SK-N-SH (cell line): ENCODE measurements at regions not wholly inside any gene's neighbourhood (a gene's known extent, or its start where the extent isn't known, plus 50 kb on each side); places are given as distances from the start of the nearest gene placed in this dataset.

ENCODE experiments used
- CTCF ChIA-PET: fragments of 300-600, 350-600 bp; formaldehyde crosslinking; extraction: SDS; loops from one replicate; lab custom pipeline; 2021; lab: Yijun Ruan, JAX
- POLR2A ChIA-PET: fragments of 350-600 bp; sonication (Branson Sonifier 250); formaldehyde crosslinking; extraction: SDS; loops from one replicate; lab custom pipeline; 2020; ENCODE audit warnings: antibody characterized with exemption, inconsistent platforms; lab: Yijun Ruan, JAX
- DNase-seq: peaks from one replicate; pipeline ENCODE4 v3.0.0; 2012
- H2AFZ ChIP-seq: fragments of 200-600 bp; sonication (generic); 2 replicates; pipeline ENCODE4 v1.8.1; 2016; ENCODE audit warnings: antibody characterized with exemption, mild to moderate bottlenecking, low read depth
- H3F3A ChIP-seq: fragments of 200-600 bp; sonication (generic); replicated peaks from 2 replicates; pipeline ENCODE3; 2016; ENCODE audit warnings: antibody characterized with exemption, mild to moderate bottlenecking; ENCODE audit not compliant: insufficient read depth
- H3K27ac ChIP-seq, 2 experiments: fragments of 200-500 bp in 1 of 2; fragments of 200-600 bp in 1 of 2; sonication (Bioruptor generic) in 1 of 2; sonication (generic), shearing (Covaris generic) in 1 of 2; 2 replicates each; pipeline versions ENCODE4 v1.5.1 to v1.6.1; 2014 to 2016; ENCODE audit warnings: low read depth in 2 of 2, inconsistent platforms in 1 of 2, low read length in 1 of 2, mild to moderate bottlenecking in 1 of 2, mixed read lengths in 1 of 2
- H3K27me3 ChIP-seq: fragments of 200-600 bp; sonication (generic), shearing (Covaris generic); 2 replicates; pipeline ENCODE4 v1.6.1; 2016; ENCODE audit warnings: mixed run types; ENCODE audit not compliant: insufficient read depth
- H3K36me3 ChIP-seq, 2 experiments: fragments of 200-500 bp in 1 of 2; fragments of 200-600 bp in 1 of 2; sonication (Bioruptor generic) in 1 of 2; sonication (generic) in 1 of 2; replicated peaks in 1 of 2; 2 replicates each; pipeline versions ENCODE3 to v1.5.1; 2014 to 2016; ENCODE audit warnings: low read length in 1 of 2, mild to moderate bottlenecking in 1 of 2; ENCODE audit not compliant: insufficient read depth in 2 of 2, control insufficient read depth in 1 of 2
- H3K4me1 ChIP-seq, 2 experiments: fragments of 200-500 bp in 1 of 2; fragments of 200-600 bp in 1 of 2; sonication (Bioruptor generic) in 1 of 2; sonication (generic), shearing (Covaris generic) in 1 of 2; 2 replicates each; pipeline versions ENCODE4 v1.5.1 to v1.6.1; 2014 to 2016; ENCODE audit warnings: low read depth in 1 of 2, low read length in 1 of 2, mixed run types in 1 of 2; ENCODE audit not compliant: insufficient read depth in 2 of 2, control insufficient read depth in 1 of 2
- H3K4me2 ChIP-seq: fragments of 200-600 bp; sonication (generic), shearing (Covaris generic); 2 replicates; pipeline ENCODE4 v1.6.1; 2017; ENCODE audit warnings: mixed run types
- H3K4me3 ChIP-seq, 2 experiments: fragments of 200-500 bp in 1 of 2; fragments of 200-600 bp in 1 of 2; sonication (Bioruptor generic) in 1 of 2; sonication (generic), shearing (Covaris generic) in 1 of 2; 2 replicates each; pipeline versions ENCODE4 v1.5.1 to v1.8.1; 2014 to 2016; ENCODE audit warnings: low read depth in 2 of 2, inconsistent platforms in 1 of 2, low read length in 1 of 2, mild to moderate bottlenecking in 1 of 2, mixed read lengths in 1 of 2, moderate library complexity in 1 of 2
- H3K79me2 ChIP-seq: fragments of 200-600 bp; sonication (generic); 2 replicates; pipeline ENCODE4 v1.8.1; 2017; ENCODE audit warnings: mild to moderate bottlenecking; ENCODE audit not compliant: insufficient read depth
- H3K9ac ChIP-seq: fragments of 200-600 bp; sonication (generic); 2 replicates; pipeline ENCODE4 v1.6.1; 2017; ENCODE audit warnings: mixed run types
- H3K9me2 ChIP-seq: fragments of 200-600 bp; sonication (generic); 2 replicates; pipeline ENCODE4 v1.6.1; 2017; ENCODE audit warnings: mixed run types
- H3K9me3 ChIP-seq: fragments of 200-600 bp; sonication (generic); 2 replicates; pipeline ENCODE4 v1.6.1; 2017; ENCODE audit warnings: mixed run types, mild to moderate bottlenecking, moderate library complexity
- H4K20me1 ChIP-seq: fragments of 200-600 bp; sonication (generic); 2 replicates; pipeline ENCODE4 v1.6.1; 2017; ENCODE audit warnings: mild to moderate bottlenecking, mixed run types; ENCODE audit not compliant: insufficient read depth
- CHD2 ChIP-seq: fragments of 150-350 bp; IDR thresholded peaks from 2 replicates; pipeline ENCODE4 v1.6.1; 2018; ENCODE audit warnings: low read length; ENCODE audit not compliant: partially characterized antibody
- ELF1 ChIP-seq: IDR thresholded peaks from 2 replicates; pipeline ENCODE4 v1.4.0; 2012
- EZH2phosphoT487 ChIP-seq: fragments of 200-600 bp; sonication (generic); IDR thresholded peaks from 2 replicates; pipeline ENCODE4 v1.6.1; 2017; ENCODE audit warnings: low read depth, mixed run types, mild to moderate bottlenecking, antibody characterized with exemption, moderate library complexity, borderline replicate concordance
- FOXJ3 ChIP-seq: sonication (generic); formaldehyde crosslinking; IDR thresholded peaks from 2 replicates; pipeline ENCODE4 v1.5.1; 2020; ENCODE audit warnings: mild to moderate bottlenecking, missing genetic modification reagents
- GABPA ChIP-seq: IDR thresholded peaks from 2 replicates; pipeline ENCODE4 v1.4.0; 2012; ENCODE audit warnings: low read depth, mild to moderate bottlenecking
- GATA2 ChIP-seq: sonication (generic); formaldehyde crosslinking; IDR thresholded peaks from 2 replicates; pipeline ENCODE4 v1.5.0; 2020; ENCODE audit warnings: mild to moderate bottlenecking, missing genetic modification reagents
- IRF3 ChIP-seq: fragments of 150-350 bp; IDR thresholded peaks from 2 replicates; pipeline ENCODE4 v1.6.1; 2016; ENCODE audit warnings: mild to moderate bottlenecking, low read depth, low read length
- MAX ChIP-seq: IDR thresholded peaks from 2 replicates; pipeline ENCODE4 v1.4.0; 2012; ENCODE audit warnings: low read depth
- MEF2A ChIP-seq: IDR thresholded peaks from 2 replicates; pipeline ENCODE4 v1.4.0; 2012; ENCODE audit warnings: low read depth, borderline replicate concordance
- MXI1 ChIP-seq: IDR thresholded peaks from 2 replicates; pipeline ENCODE4 v1.6.1; 2012; ENCODE audit warnings: mild to moderate bottlenecking, low read depth, low read length, improper control_type of control experiment
- NRF1 ChIP-seq: IDR thresholded peaks from 2 replicates; pipeline ENCODE4 v1.6.1; 2012; ENCODE audit warnings: low read depth, mild to moderate bottlenecking, low read length
- POLR2AphosphoS5 ChIP-seq: IDR thresholded peaks from 2 replicates; pipeline ENCODE4 v1.6.1; 2012; ENCODE audit warnings: low read depth, low read length
- RAD21 ChIP-seq: IDR thresholded peaks from 2 replicates; pipeline ENCODE4 v1.6.1; 2012; ENCODE audit warnings: mild to moderate bottlenecking, low read length
- RXRA ChIP-seq: IDR thresholded peaks from 2 replicates; pipeline ENCODE4 v1.4.0; 2012; ENCODE audit warnings: low read depth, mild to moderate bottlenecking, borderline replicate concordance
- SIN3A ChIP-seq: IDR thresholded peaks from 2 replicates; pipeline ENCODE4 v1.6.1; 2012; ENCODE audit warnings: low read depth, mild to moderate bottlenecking, low read length, moderate library complexity, borderline replicate concordance
- TCF12 ChIP-seq: IDR thresholded peaks from 2 replicates; pipeline ENCODE4 v1.4.0; 2012
- YY1 ChIP-seq: IDR thresholded peaks from 2 replicates; pipeline ENCODE4 v1.4.0; 2012; ENCODE audit warnings: low read depth, mild to moderate bottlenecking
- ZBTB33 ChIP-seq: IDR thresholded peaks from 2 replicates; pipeline ENCODE4 v1.4.0; 2012; ENCODE audit warnings: low read depth, borderline replicate concordance
- WGBS: methylation state at CpG from one replicate; pipeline ENCODE4 v1.1.6; 2017; ENCODE audit warnings: low lambda C conversion rate; 5-methylcytosine and 5-hydroxymethylcytosine counted together
- TF ChIP-seq, protein P1 (sequence below): fragments of 200-600 bp; sonication (generic); IDR thresholded peaks from 2 replicates; pipeline ENCODE4 v1.6.1; 2017; ENCODE audit warnings: antibody characterized with exemption, mild to moderate bottlenecking, moderate library complexity
- TF ChIP-seq, protein P2 (sequence below): IDR thresholded peaks from 2 replicates; pipeline ENCODE4 v1.4.0; 2012; ENCODE audit warnings: low read depth, borderline replicate concordance

DNA sequence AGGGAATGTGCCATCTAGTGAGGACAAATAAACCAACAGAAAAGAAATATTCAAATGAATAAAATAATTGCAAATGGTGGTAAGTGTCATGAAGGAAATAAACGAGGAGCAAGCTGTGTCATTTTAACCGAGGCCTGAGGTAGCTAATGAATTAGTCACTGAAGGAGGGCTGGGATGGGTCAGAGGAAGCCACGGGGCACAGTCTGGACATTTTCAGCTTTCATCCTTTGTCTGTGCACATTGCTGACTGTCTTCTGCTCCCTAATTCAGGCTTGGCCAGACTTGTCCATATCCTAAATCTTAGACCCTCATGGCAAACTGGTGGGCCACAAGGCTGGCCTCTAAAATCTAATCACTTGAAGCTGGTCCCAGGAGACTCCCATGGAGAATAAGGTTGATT is 138.4 kb downstream of the RHOU start (continued):
- TF ChIP-seq, protein P1, sequence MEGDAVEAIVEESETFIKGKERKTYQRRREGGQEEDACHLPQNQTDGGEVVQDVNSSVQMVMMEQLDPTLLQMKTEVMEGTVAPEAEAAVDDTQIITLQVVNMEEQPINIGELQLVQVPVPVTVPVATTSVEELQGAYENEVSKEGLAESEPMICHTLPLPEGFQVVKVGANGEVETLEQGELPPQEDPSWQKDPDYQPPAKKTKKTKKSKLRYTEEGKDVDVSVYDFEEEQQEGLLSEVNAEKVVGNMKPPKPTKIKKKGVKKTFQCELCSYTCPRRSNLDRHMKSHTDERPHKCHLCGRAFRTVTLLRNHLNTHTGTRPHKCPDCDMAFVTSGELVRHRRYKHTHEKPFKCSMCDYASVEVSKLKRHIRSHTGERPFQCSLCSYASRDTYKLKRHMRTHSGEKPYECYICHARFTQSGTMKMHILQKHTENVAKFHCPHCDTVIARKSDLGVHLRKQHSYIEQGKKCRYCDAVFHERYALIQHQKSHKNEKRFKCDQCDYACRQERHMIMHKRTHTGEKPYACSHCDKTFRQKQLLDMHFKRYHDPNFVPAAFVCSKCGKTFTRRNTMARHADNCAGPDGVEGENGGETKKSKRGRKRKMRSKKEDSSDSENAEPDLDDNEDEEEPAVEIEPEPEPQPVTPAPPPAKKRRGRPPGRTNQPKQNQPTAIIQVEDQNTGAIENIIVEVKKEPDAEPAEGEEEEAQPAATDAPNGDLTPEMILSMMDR, result no peak
- TF ChIP-seq SIN3A (no peak), POLR2AphosphoS5 (no peak), RXRA (no peak), ELF1 (no peak), MAX (no peak), MEF2A (no peak)

DNA sequence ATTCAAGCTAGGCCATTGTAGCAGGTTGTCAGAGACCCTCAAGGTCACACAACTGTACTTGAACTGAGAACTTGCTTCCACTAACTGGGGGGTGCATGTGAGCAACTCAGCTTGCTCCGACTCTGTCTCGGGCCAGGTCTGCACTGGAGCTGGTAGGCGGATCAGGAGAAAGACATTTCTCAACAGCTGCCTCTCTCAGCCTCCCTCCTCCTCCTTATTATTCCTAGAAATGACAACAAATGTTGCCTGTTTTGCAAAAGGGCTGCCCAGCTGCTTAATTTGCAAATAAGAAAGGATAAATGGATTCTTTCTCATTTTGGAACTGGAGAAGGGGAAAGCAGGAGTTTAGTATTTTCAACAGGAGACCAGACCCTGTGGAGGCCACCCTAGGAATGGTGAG is 140.5 kb downstream of the RHOU start:
- no peak overlapping the region for H2AFZ ChIP-seq
- H3K9ac ChIP-seq, result no peak overlapping the region
- CTCF ChIA-PET, result interaction anchor here (0.6 kb wide), 1 partner anchor 13 kb away, joined by 3 read pairs; no protein-coding TSS in a partner anchor
- POLR2A ChIA-PET, result interaction anchor here (0.7 kb wide), 1 partner anchor 10 kb away, joined by 3 read pairs; no protein-coding TSS in a partner anchor
- H3K9me3 ChIP-seq, result no peaks in the 10 kb centered on the region
- 87% methylated on average over 3 of the region's 3 CpGs for WGBS
- no peaks in the 10 kb centered on the region for H4K20me1 ChIP-seq
- no peaks in the 10 kb centered on the region for H3K9me2 ChIP-seq
- DNase-seq, result no peak
- no peak overlapping the region for H3K4me3 ChIP-seq
- no peak overlapping the region for H3K4me2 ChIP-seq
- no peaks in the 10 kb centered on the region for H3K36me3 ChIP-seq
- TF ChIP-seq SIN3A, result no peak
- TF ChIP-seq TCF12, result no peak
- TF ChIP-seq EZH2phosphoT487, result no peak
- no peak for TF ChIP-seq GABPA
- no peak for TF ChIP-seq NRF1
- TF ChIP-seq ZBTB33, result no peak
- no peak for TF ChIP-seq CHD2
- TF ChIP-seq IRF3, result no peak
- no peak for TF ChIP-seq FOXJ3 (CRISPR knock-in tag)
- no peak for TF ChIP-seq MXI1
- no peak for TF ChIP-seq ELF1
- TF ChIP-seq GATA2 (CRISPR knock-in tag), result no peak
- TF ChIP-seq, protein P2, sequence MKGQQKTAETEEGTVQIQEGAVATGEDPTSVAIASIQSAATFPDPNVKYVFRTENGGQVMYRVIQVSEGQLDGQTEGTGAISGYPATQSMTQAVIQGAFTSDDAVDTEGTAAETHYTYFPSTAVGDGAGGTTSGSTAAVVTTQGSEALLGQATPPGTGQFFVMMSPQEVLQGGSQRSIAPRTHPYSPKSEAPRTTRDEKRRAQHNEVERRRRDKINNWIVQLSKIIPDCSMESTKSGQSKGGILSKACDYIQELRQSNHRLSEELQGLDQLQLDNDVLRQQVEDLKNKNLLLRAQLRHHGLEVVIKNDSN, result no peak
- TF ChIP-seq YY1, result no peak
- no peak for TF ChIP-seq RAD21
- TF ChIP-seq POLR2AphosphoS5, result no peak
- TF ChIP-seq MEF2A, result no peak
- H3K27ac ChIP-seq, result no peak overlapping the region
- no peaks in the 10 kb centered on the region for H3F3A ChIP-seq
- H3K4me1 ChIP-seq, result peaks cover 0 to 19% of the 10 kb centered on the region in 2 experiments; a peak in 1 of 4 replicates
- H3K79me2 ChIP-seq, result no peaks in the 10 kb centered on the region
- H3K27me3 ChIP-seq, result no peaks in the 10 kb centered on the region
